A673 (cell line): ENCODE measurements at regions not wholly inside any gene's neighbourhood (a gene's known extent, or its start where the extent isn't known, plus 50 kb on each side); places are given as distances from the start of the nearest gene placed in this dataset.
"Not testable (repeated sequence)": the region's sequence is repeated elsewhere in the genome, so short reads cannot be mapped to it uniquely, and the experiment has no call there.

Experiments
- BruUV-seq: library from RNA; stranded (reverse); fragments of 400-500 nt; replicated peaks from 2 replicates; lab custom pipeline; 2021; lab: Mats Ljungman, UMichigan
- CTCF ChIA-PET: fragments of 300-600 bp; sonication (Branson Sonifier 250); formaldehyde crosslinking; loops from one replicate; lab custom pipeline; 2022; ENCODE audit warnings: antibody characterized with exemption; lab: Charles Lee
- POLR2A ChIA-PET: fragments of 300-600 bp; sonication (Branson Sonifier 250); formaldehyde crosslinking; loops from one replicate; lab custom pipeline; 2022; ENCODE audit warnings: antibody characterized with exemption; ENCODE audit not compliant: low non-redundant PET; lab: Charles Lee
- DNase-seq: peaks from one replicate; pipeline ENCODE4 v3.0.0-alpha.2; 2015; ENCODE audit warnings: low spot score
- H3K27ac ChIP-seq: fragments of 200-600 bp; sonication (generic); 2 replicates; pipeline ENCODE4 v1.5.1; 2016; ENCODE audit warnings: mixed run types, low read depth, mild to moderate bottlenecking, mixed read lengths, antibody characterized with exemption, low read length; ENCODE audit not compliant: poor library complexity, severe bottlenecking
- H3K27me3 ChIP-seq: fragments of 200-600 bp; sonication (generic); replicated peaks from 2 replicates; pipeline ENCODE4 v1.6.1; 2017; ENCODE audit warnings: mixed run types, low read depth, mild to moderate bottlenecking, mixed read lengths, antibody characterized with exemption, low read length; ENCODE audit not compliant: insufficient read depth, poor library complexity
- H3K36me3 ChIP-seq: fragments of 200-600 bp; sonication (generic); 2 replicates; pipeline ENCODE4 v1.6.1; 2016; ENCODE audit warnings: mixed run types, mild to moderate bottlenecking, mixed read lengths, antibody characterized with exemption, low read length; ENCODE audit not compliant: insufficient read depth, poor library complexity, severe bottlenecking
- H3K4me1 ChIP-seq: fragments of 200-600 bp; sonication (generic); 2 replicates; pipeline ENCODE4 v1.6.1; 2017; ENCODE audit warnings: mixed run types, mild to moderate bottlenecking, mixed read lengths, antibody characterized with exemption, low read length; ENCODE audit not compliant: insufficient read depth, poor library complexity, severe bottlenecking
- H3K4me3 ChIP-seq: fragments of 200-600 bp; sonication (generic); 2 replicates; pipeline ENCODE4 v1.5.1; 2016; ENCODE audit warnings: low read depth, mixed run types, mild to moderate bottlenecking, mixed read lengths, low read length; ENCODE audit not compliant: poor library complexity, severe bottlenecking
- H3K9me3 ChIP-seq: fragments of 200-600 bp; sonication (generic); 2 replicates; pipeline ENCODE4 v1.6.1; 2016; ENCODE audit warnings: mixed run types, low read depth, mild to moderate bottlenecking, mixed read lengths, antibody characterized with exemption, low read length; ENCODE audit not compliant: poor library complexity, severe bottlenecking
- EZH2 ChIP-seq: fragments of 200-600 bp; sonication (generic); IDR thresholded peaks from 2 replicates; pipeline ENCODE4 v1.6.1; 2017; ENCODE audit warnings: borderline replicate concordance, low read depth, mild to moderate bottlenecking, mixed read lengths, antibody characterized with exemption, low read length; ENCODE audit not compliant: poor library complexity, severe bottlenecking
- intact Hi-C: fragments of 100-400 bp; cut with micrococcal nuclease; formaldehyde crosslinking; loops from one replicate; pipeline ENCODE4 v1.10.0; 2022; ENCODE audit not compliant: unreplicated experiment
- TF ChIP-seq, protein P1 (sequence below): fragments of 300-800, 200-600 bp; sonication (generic); conservative IDR thresholded peaks from 2 replicates; pipeline ENCODE4 v1.5.1; 2017; ENCODE audit warnings: low read depth, mild to moderate bottlenecking, antibody characterized with exemption, low read length, moderate library complexity, mixed read lengths

DNA sequence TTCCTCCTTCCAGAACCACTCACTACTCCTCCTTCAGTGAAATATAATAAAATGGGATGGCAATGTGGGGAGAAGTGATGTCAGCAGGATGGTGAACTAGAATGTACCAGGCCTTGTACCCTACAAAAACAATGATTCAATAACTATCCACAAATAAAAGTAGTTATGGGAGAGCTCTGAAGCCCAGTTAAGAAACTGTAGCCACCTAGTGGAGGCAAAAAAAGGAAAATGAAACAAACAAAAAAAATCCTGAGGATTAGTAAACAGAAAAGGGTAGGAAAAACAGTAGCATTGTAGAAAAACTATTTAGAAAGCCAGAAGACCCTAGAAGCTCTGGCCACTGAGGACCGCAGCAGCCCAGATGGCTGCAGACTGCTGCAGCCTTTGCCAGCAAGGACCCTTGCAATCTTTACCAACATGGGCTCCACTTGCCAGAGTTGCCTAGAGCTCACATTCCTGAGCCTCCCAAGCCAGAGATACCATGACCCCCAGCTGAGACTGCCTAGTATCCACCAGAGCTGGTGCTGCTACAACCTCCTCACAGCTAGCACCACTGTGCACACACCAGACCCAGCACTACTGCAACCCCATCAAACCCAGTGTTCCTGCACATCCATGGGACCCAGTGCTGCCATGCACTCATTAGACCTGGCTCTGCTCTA, 259.7 kb upstream of the MSX2 start:
- BruUV-seq: no TSS peak
- no peak for DNase-seq
- intact Hi-C loops: no loop called here
- ChIA-PET CTCF (no interaction called here), POLR2A (no interaction called here)
- H3K36me3 ChIP-seq: no peaks in the 10 kb centered on the region
- no peak overlapping the region for H3K27ac ChIP-seq
- H3K9me3 ChIP-seq: no peaks in the 10 kb centered on the region
- H3K27me3 ChIP-seq: no peaks in the 10 kb centered on the region
- TF ChIP-seq EZH2: no peak
- TF ChIP-seq, protein P1, sequence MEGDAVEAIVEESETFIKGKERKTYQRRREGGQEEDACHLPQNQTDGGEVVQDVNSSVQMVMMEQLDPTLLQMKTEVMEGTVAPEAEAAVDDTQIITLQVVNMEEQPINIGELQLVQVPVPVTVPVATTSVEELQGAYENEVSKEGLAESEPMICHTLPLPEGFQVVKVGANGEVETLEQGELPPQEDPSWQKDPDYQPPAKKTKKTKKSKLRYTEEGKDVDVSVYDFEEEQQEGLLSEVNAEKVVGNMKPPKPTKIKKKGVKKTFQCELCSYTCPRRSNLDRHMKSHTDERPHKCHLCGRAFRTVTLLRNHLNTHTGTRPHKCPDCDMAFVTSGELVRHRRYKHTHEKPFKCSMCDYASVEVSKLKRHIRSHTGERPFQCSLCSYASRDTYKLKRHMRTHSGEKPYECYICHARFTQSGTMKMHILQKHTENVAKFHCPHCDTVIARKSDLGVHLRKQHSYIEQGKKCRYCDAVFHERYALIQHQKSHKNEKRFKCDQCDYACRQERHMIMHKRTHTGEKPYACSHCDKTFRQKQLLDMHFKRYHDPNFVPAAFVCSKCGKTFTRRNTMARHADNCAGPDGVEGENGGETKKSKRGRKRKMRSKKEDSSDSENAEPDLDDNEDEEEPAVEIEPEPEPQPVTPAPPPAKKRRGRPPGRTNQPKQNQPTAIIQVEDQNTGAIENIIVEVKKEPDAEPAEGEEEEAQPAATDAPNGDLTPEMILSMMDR: peak; percentile 35; the same call in 1 of the 2 replicates
- no peak overlapping the region for H3K4me3 ChIP-seq
- no peaks in the 10 kb centered on the region for H3K4me1 ChIP-seq

DNA sequence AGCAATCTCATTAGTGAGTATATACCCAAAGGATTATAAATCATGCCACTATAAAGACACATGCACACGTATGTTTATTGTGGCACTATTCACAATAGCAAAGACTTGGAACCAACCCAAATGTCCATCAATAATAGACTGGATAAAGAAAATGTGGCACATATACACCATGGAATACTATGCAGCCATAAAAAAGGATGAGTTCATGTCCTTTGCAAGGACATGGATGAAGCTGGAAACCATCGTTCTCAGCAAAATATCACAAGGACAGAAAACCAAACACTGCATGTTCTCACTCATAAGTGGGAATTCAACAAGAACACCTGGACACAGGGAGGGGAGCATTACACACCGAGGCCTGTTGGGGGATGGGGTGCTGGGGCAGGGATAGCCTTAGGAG, 252.9 kb upstream of the MSX2 start:
- H3K9me3 ChIP-seq, H3K4me3 ChIP-seq, CTCF ChIA-PET, H3K4me1 ChIP-seq, H3K27me3 ChIP-seq, intact Hi-C loops, H3K27ac ChIP-seq, BruUV-seq, POLR2A ChIA-PET, DNase-seq, H3K36me3 ChIP-seq: not testable (repeated sequence)

DNA sequence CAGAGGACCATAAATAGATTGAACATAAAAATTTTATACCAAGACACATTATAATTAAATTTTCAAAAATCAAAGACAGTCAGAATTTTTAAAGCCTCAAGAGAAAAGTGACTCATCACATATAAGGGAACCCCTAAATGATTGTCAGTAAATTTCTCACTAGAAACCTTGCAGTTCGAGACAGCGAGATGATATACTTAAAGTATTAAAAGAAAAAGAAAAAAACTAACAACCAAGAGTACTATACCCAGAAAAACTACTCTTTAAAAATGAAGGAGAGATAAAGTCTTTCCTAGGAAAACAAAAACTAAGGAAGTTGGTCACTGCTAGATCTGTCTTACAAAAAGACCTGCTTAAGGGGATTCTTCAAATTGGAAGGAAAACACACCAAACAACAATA, 251.4 kb upstream of the MSX2 start:
- TF ChIP-seq, protein P1: no peak
- no peak for TF ChIP-seq EZH2

DNA sequence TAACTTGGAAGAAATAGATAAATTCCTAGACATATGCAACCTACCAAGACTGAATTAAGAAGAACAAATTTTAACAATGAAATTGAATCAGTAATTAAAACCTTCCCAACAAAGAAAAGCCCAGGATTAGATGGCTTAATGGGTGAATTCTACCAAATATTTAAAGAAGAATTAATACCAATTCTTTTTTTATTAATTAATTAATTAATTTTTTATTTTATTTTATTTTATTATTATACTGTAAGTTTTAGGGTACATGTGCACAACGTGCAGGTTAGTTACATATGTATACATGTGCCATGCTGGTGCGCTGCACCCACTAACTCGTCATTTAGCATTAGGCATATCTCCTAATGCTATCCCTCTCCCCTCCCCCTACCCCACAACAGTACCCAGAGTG, 248.4 kb upstream of the MSX2 start:
- H3K36me3 ChIP-seq, H3K27ac ChIP-seq, intact Hi-C loops, H3K9me3 ChIP-seq, POLR2A ChIA-PET, BruUV-seq, H3K27me3 ChIP-seq, H3K4me1 ChIP-seq, CTCF ChIA-PET, H3K4me3 ChIP-seq, DNase-seq: not testable (repeated sequence)

More for the DNA sequence above, 251.4 kb upstream of the MSX2 start:
- H3K36me3 ChIP-seq: no peaks in the 10 kb centered on the region
- no peak overlapping the region for H3K4me3 ChIP-seq
- no TSS peak for BruUV-seq
- CTCF ChIA-PET: no interaction called here
- intact Hi-C loops: no loop called here
- no peak overlapping the region for H3K27ac ChIP-seq
- DNase-seq: no peak
- no peaks in the 10 kb centered on the region for H3K9me3 ChIP-seq
- no peaks in the 10 kb centered on the region for H3K4me1 ChIP-seq
- no peaks in the 10 kb centered on the region for H3K27me3 ChIP-seq
- POLR2A ChIA-PET: no interaction called here
